HL-60 (cell line): ENCODE measurements at regions not wholly inside any gene's neighbourhood (a gene's known extent, or its start where the extent isn't known, plus 50 kb on each side); places are given as distances from the start of the nearest gene placed in this dataset.

ENCODE experiments used
- DNase-seq, 2 experiments: peaks; one replicate each; pipeline ENCODE4 v3.0.0-alpha.2; 2010 to 2020; ENCODE audit warnings: low read depth in 1 of 2, low spot score in 1 of 2
- H3K27ac ChIP-seq: fragments of 250-450 bp; sonication (Bioruptor Pico); replicated peaks from 2 replicates; pipeline ENCODE4 v1.5.1; 2020; ENCODE audit warnings: mild to moderate bottlenecking, moderate library complexity
- H3K27me3 ChIP-seq: fragments of 250-450 bp; sonication (Bioruptor Pico); 2 replicates; pipeline ENCODE4 v1.5.1; 2021; ENCODE audit warnings: mild to moderate bottlenecking, moderate library complexity; ENCODE audit not compliant: insufficient read depth, poor library complexity, severe bottlenecking
- H3K4me3 ChIP-seq: replicated peaks from 2 replicates; pipeline ENCODE4 v1.5.1; 2011; ENCODE audit warnings: mild to moderate bottlenecking, control low read depth, low read length; ENCODE audit not compliant: insufficient read depth
- CTCF ChIP-seq: IDR thresholded peaks from one replicate; pipeline ENCODE4 v1.5.1; 2011; ENCODE audit warnings: low read length, control low read depth, inconsistent platforms; ENCODE audit not compliant: insufficient read depth
- GABPA ChIP-seq: IDR thresholded peaks from 2 replicates; pipeline ENCODE4 v1.6.1; 2012; ENCODE audit warnings: low read depth
- POLR2AphosphoS5 ChIP-seq: IDR thresholded peaks from 2 replicates; pipeline ENCODE4 v1.6.1; 2012; ENCODE audit warnings: low read depth
- REST ChIP-seq: IDR thresholded peaks from 2 replicates; pipeline ENCODE4 v1.6.1; 2012; ENCODE audit warnings: low read depth; ENCODE audit not compliant: insufficient replicate concordance
- SPI1 ChIP-seq: IDR thresholded peaks from 2 replicates; pipeline ENCODE4 v1.6.1; 2012; ENCODE audit warnings: low read depth, mild to moderate bottlenecking, borderline replicate concordance

DNA sequence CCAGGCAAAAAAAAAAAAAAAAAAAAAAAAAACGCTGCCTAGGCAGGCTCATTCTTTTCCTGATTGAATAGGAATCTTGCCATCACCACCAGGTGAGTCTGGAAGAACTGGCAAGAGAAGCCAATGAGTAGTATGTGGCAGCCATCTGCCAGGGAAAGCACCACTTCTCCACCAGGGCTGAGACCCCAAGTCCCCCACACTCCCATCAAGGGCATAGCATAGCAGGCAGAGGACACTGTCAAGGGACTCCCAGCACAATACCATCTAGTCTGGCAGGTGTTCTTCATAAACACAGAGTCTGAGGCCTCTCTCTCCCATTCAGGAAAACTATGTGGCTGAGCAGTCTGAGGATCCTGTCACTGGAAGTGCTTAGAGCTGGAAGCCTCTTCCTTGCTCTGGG is 538.1 kb upstream of the DSEL start:
- H3K4me3 ChIP-seq = no peak overlapping the region
- H3K27ac ChIP-seq = no peak overlapping the region
- TF ChIP-seq GABPA (no peak), POLR2AphosphoS5 (no peak), REST (no peak), SPI1 (no peak), CTCF (no peak)
- DNase-seq = no peak
- H3K27me3 ChIP-seq = no peaks in the 10 kb centered on the region

- no peak overlapping the region for H3K27ac ChIP-seq
- TF ChIP-seq GABPA (no peak), POLR2AphosphoS5 (no peak), SPI1 (no peak), CTCF (no peak), REST (no peak)
- no peak for DNase-seq
- no peak overlapping the region for H3K4me3 ChIP-seq
- H3K27me3 ChIP-seq = no peaks in the 10 kb centered on the region
Measured at GRCh38 chr18:68053290-68053689, 536.8 kb upstream of the DSEL start.

DNA sequence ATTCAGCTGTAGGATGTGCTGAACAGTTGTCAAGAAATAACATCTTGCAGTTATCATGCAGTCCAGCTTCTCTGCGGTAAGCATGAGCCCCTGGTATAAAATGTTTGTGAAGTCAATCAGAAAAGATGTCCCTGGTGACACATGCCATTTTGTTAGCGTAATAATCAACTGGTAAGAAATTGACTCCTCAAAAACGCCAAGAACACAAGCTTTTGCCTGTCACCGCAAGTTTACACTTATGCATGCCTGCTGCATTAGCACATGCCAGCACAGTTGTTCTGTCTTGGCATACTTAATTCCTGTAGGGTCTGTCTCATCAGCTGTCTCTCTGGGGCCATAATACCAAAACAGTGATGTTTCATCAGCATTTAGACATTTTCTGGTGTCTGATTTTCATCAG is 524.8 kb upstream of the DSEL start:
- H3K27ac ChIP-seq = no peak overlapping the region
- DNase-seq = no peak
- no peaks in the 10 kb centered on the region for H3K27me3 ChIP-seq
- no peak for TF ChIP-seq CTCF
- no peak for TF ChIP-seq GABPA
- TF ChIP-seq REST = no peak
- no peak for TF ChIP-seq POLR2AphosphoS5
- TF ChIP-seq SPI1 = no peak
- H3K4me3 ChIP-seq = no peak overlapping the region
